Esophagus muscularis mucosa (tissue), 3 donors: ENCODE measurements at regions not wholly inside any gene's neighbourhood (a gene's known extent, or its start where the extent isn't known, plus 50 kb on each side); places are given as distances from the start of the nearest gene placed in this dataset.

ENCODE experiments used
- CTCF ChIP-seq, 3 experiments: fragments of 200-600 bp in 2 of 3; fragments of 450-650 bp in 1 of 3; sonication (generic) in 2 of 3; IDR thresholded peaks; one replicate each; pipeline ENCODE4 v1.5.1; 2017 to 2019; ENCODE audit warnings: antibody characterized with exemption in 3 of 3, mild to moderate bottlenecking in 2 of 3, moderate library complexity in 1 of 3
- EP300 ChIP-seq: sonication (generic); formaldehyde crosslinking; IDR thresholded peaks from one replicate; pipeline ENCODE4 v1.6.1; 2017; ENCODE audit warnings: antibody characterized with exemption

- TF ChIP-seq CTCF (IDR thresholded peaks at IDR 0.05) (no peak), EP300 (no peak)
Measured at GRCh38 chr14:65824978-65825299, 412.4 kb downstream of the FUT8 start.
